ENCODE measurements at regions not wholly inside any gene's neighbourhood (a gene's known extent, or its start where the extent isn't known, plus 50 kb on each side); places are given as distances from the start of the nearest gene placed in this dataset.

DNA sequence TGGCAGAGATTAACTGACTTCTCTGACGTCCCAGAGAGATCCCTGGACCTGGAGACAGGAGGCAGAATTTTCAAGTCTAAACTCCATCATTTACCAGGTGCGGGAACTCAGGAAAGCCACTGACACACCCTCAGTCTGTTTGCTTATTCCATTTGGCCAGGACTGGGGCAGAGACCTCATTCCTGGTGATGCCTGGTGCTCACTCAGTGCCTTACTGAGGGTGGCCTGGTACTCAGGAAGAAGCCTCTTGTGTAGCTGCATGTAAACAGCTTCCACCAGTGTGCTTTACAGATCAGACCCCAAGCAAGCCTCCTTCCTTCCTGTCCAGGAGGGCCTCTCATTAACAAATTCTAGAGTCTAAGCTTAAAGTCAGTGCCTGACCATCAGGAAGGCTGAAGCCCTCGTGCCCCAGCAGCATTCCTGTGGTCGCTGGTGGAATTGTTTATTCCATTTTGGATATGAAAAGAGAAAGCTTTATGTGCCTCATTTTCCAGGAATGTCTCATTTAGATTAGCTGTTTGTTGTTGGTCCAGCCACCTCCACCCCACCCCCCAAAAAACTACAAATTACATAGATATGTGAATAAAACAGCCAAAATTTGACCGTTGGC is 236.1 kb upstream of the CDH5 start:
- TF ChIP-seq EZH2 (IDR thresholded peaks at IDR 0.05; ENCODE audit: low read length, missing control alignments), result no peak
- TF ChIP-seq, protein P1, sequence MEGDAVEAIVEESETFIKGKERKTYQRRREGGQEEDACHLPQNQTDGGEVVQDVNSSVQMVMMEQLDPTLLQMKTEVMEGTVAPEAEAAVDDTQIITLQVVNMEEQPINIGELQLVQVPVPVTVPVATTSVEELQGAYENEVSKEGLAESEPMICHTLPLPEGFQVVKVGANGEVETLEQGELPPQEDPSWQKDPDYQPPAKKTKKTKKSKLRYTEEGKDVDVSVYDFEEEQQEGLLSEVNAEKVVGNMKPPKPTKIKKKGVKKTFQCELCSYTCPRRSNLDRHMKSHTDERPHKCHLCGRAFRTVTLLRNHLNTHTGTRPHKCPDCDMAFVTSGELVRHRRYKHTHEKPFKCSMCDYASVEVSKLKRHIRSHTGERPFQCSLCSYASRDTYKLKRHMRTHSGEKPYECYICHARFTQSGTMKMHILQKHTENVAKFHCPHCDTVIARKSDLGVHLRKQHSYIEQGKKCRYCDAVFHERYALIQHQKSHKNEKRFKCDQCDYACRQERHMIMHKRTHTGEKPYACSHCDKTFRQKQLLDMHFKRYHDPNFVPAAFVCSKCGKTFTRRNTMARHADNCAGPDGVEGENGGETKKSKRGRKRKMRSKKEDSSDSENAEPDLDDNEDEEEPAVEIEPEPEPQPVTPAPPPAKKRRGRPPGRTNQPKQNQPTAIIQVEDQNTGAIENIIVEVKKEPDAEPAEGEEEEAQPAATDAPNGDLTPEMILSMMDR (conservative IDR thresholded peaks at IDR 0.05 in 1 of 2, IDR thresholded peaks at IDR 0.05 in 1 of 2; ENCODE audit: low read depth in 1 of 2, low read length in 2 of 2), result no peak
